H9 (cell line): ENCODE measurements at regions not wholly inside any gene's neighbourhood (a gene's known extent, or its start where the extent isn't known, plus 50 kb on each side); places are given as distances from the start of the nearest gene placed in this dataset.

Experiments
- DNase-seq: peaks from one replicate; pipeline ENCODE4 v3.0.0-alpha.2; 2017
- H2AFZ ChIP-seq: one replicate; pipeline ENCODE4 v1.6.1; 2013; ENCODE audit warnings: mild to moderate bottlenecking, low read length, control low read depth, moderate library complexity
- H2AK5ac ChIP-seq: 2 replicates; pipeline ENCODE4 v1.6.1; 2013; ENCODE audit warnings: low read length, control low read depth, mixed read lengths; ENCODE audit not compliant: insufficient read length
- H2BK120ac ChIP-seq: one replicate; pipeline ENCODE4 v1.6.1; 2013; ENCODE audit warnings: low read depth, mild to moderate bottlenecking, low read length, control low read depth, inconsistent platforms; ENCODE audit not compliant: poor library complexity, severe bottlenecking
- H2BK12ac ChIP-seq: 2 replicates; pipeline ENCODE4 v1.6.1; 2013; ENCODE audit warnings: low read length, control low read depth, mixed read lengths, low read depth; ENCODE audit not compliant: insufficient read length
- H2BK15ac ChIP-seq: 2 replicates; pipeline ENCODE4 v1.6.1; 2013; ENCODE audit warnings: low read depth, low read length, control low read depth
- H2BK20ac ChIP-seq: one replicate; pipeline ENCODE4 v1.6.1; 2013; ENCODE audit warnings: low read depth, mild to moderate bottlenecking, low read length, control low read depth, inconsistent platforms; ENCODE audit not compliant: poor library complexity, severe bottlenecking
- H2BK5ac ChIP-seq: 2 replicates; pipeline ENCODE4 v1.6.1; 2013; ENCODE audit warnings: low read length, control low read depth, mixed read lengths; ENCODE audit not compliant: insufficient read length
- H3K14ac ChIP-seq: 2 replicates; pipeline ENCODE4 v1.6.1; 2013; ENCODE audit warnings: low read length, control low read depth; ENCODE audit not compliant: insufficient read depth
- H3K18ac ChIP-seq: 2 replicates; pipeline ENCODE4 v1.6.1; 2013; ENCODE audit warnings: low read depth, mild to moderate bottlenecking, mixed read lengths, low read length, control low read depth; ENCODE audit not compliant: insufficient read length
- H3K23ac ChIP-seq: 2 replicates; pipeline ENCODE4 v1.6.1; 2013; ENCODE audit warnings: low read length, control low read depth, mixed read lengths, low read depth; ENCODE audit not compliant: insufficient read length
- H3K23me2 ChIP-seq: 2 replicates; pipeline ENCODE4 v1.6.1; 2013; ENCODE audit warnings: low read depth, mild to moderate bottlenecking, mixed read lengths, low read length, control low read depth; ENCODE audit not compliant: insufficient read length, poor library complexity, severe bottlenecking
- H3K27ac ChIP-seq: 2 replicates; pipeline ENCODE4 v1.5.1; 2013; ENCODE audit warnings: low read length, control low read depth, mixed read lengths, low read depth; ENCODE audit not compliant: insufficient read length
- H3K27me3 ChIP-seq: 2 replicates; pipeline ENCODE4 v1.6.1; 2013; ENCODE audit warnings: low read length, control low read depth, inconsistent platforms; ENCODE audit not compliant: insufficient read depth
- H3K4ac ChIP-seq: 2 replicates; pipeline ENCODE4 v1.6.1; 2013; ENCODE audit warnings: low read depth, mild to moderate bottlenecking, control low read depth, inconsistent platforms, low read length, moderate library complexity
- H3K4me1 ChIP-seq: 2 replicates; pipeline ENCODE4 v1.6.1; 2013; ENCODE audit warnings: low read length, control low read depth, inconsistent platforms; ENCODE audit not compliant: insufficient read depth
- H3K4me2 ChIP-seq: 2 replicates; pipeline ENCODE4 v1.6.1; 2013; ENCODE audit warnings: low read length, control low read depth, mixed read lengths; ENCODE audit not compliant: insufficient read length, insufficient read depth
- H3K56ac ChIP-seq: 2 replicates; pipeline ENCODE4 v1.6.1; 2013; ENCODE audit warnings: low read depth, mild to moderate bottlenecking, mixed read lengths, low read length, control low read depth; ENCODE audit not compliant: insufficient read length
- H3K79me1 ChIP-seq: 2 replicates; pipeline ENCODE4 v1.6.1; 2013; ENCODE audit warnings: low read depth, mild to moderate bottlenecking, moderate library complexity, low read length, control low read depth, inconsistent platforms; ENCODE audit not compliant: insufficient read depth, poor library complexity, severe bottlenecking
- H3K79me2 ChIP-seq: 2 replicates; pipeline ENCODE4 v1.6.1; 2013; ENCODE audit warnings: low read length, control low read depth, inconsistent platforms; ENCODE audit not compliant: insufficient read depth
- H3K9ac ChIP-seq: 2 replicates; pipeline ENCODE4 v1.6.1; 2013; ENCODE audit warnings: low read length, control low read depth, mixed read lengths; ENCODE audit not compliant: insufficient read length; ENCODE audit errors: extremely low read depth
- H3K9me3 ChIP-seq: one replicate; pipeline ENCODE4 v1.6.1; 2013; ENCODE audit warnings: low read depth, low read length, inconsistent platforms; ENCODE audit not compliant: control insufficient read depth
- H3T11ph ChIP-seq: one replicate; pipeline ENCODE4 v1.6.1; 2013; ENCODE audit warnings: mild to moderate bottlenecking, low read length, control low read depth, inconsistent platforms
- H4K20me1 ChIP-seq: one replicate; pipeline ENCODE4 v1.6.1; 2013; ENCODE audit not compliant: control insufficient read depth, insufficient read length, insufficient read depth
- H4K5ac ChIP-seq: 2 replicates; pipeline ENCODE4 v1.6.1; 2013; ENCODE audit warnings: low read depth, mild to moderate bottlenecking, mixed read lengths, low read length, control low read depth; ENCODE audit not compliant: insufficient read length
- H4K8ac ChIP-seq: replicated peaks from 2 replicates; pipeline ENCODE4 v1.6.1; 2013; ENCODE audit warnings: low read length, control low read depth, mixed read lengths, low read depth; ENCODE audit not compliant: insufficient read length
- H4K91ac ChIP-seq: 2 replicates; pipeline ENCODE4 v1.6.1; 2013; ENCODE audit warnings: low read depth, mild to moderate bottlenecking, moderate library complexity, mixed read lengths, low read length, control low read depth; ENCODE audit not compliant: insufficient read length
- H3K27ac Mint-ChIP-seq, 3 experiments: 2 replicates in 2 of 3; 3 replicates in 1 of 3; pipeline ENCODE4 v1.8.0; 2020 to 2021; ENCODE audit warnings: mixed read lengths in 3 of 3, mild to moderate bottlenecking in 1 of 3, moderate library complexity in 1 of 3
- H3K27me3 Mint-ChIP-seq: 2 replicates; pipeline ENCODE4 v1.8.0; 2021; ENCODE audit warnings: low read depth, mild to moderate bottlenecking, moderate library complexity, mixed read lengths
- H3K36me3 Mint-ChIP-seq, 3 experiments: 2 replicates in 2 of 3; 3 replicates in 1 of 3; pipeline ENCODE4 v1.8.0; 2020 to 2021; ENCODE audit warnings: low read depth in 3 of 3, mixed read lengths in 3 of 3; ENCODE audit not compliant: insufficient read depth in 1 of 3
- H3K4me1 Mint-ChIP-seq, 2 experiments: 2 replicates each; pipeline ENCODE4 v1.8.0; 2020; ENCODE audit warnings: mixed read lengths in 2 of 2
- H3K4me3 Mint-ChIP-seq, 2 experiments: 2 replicates in 1 of 2; 3 replicates in 1 of 2; pipeline ENCODE4 v1.8.0; 2020 to 2021; ENCODE audit warnings: mild to moderate bottlenecking in 2 of 2, mixed read lengths in 2 of 2, moderate library complexity in 1 of 2
- H3K9me3 Mint-ChIP-seq, 2 experiments: 2 replicates in 1 of 2; 3 replicates in 1 of 2; pipeline ENCODE4 v1.8.0; 2020; ENCODE audit warnings: mild to moderate bottlenecking in 2 of 2, mixed read lengths in 2 of 2, moderate library complexity in 1 of 2
- WGBS: extraction: QIAGEN DNeasy Blood & Tissue Kit; methylation state at CpG from one replicate; pipeline ENCODE4 v1.1.7; 2013; ENCODE audit warnings: missing lambda C conversion rate, low lambda C conversion rate, mixed read lengths; ENCODE audit not compliant: insufficient read length; ENCODE audit errors: extremely low coverage; 5-methylcytosine and 5-hydroxymethylcytosine counted together
- TF ChIP-seq, protein P1 (sequence below): fragments of 200-600 bp; sonication (generic); conservative IDR thresholded peaks from 3 replicates; pipeline ENCODE4 v1.8.0; 2021; ENCODE audit warnings: antibody characterized with exemption, mild to moderate bottlenecking

DNA sequence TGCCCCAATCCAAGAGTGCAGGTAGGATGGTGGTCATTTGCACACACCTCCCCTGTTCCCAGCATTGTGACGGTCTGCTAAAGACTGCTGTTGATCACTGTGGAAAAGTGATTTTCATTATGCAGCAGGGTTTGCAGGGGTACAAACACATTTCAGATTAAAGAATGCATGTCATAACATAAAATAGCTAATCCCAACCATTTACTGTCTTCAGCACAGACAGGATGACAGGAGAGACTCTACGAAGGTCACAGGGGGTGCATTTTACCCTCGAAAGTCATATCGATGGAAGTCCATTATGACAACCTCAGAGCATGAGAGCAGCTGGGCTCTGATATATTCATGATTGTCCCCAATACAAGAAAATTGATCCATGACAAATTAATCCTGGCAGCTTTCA lies 302.6 kb downstream of the AJAP1 start:
- WGBS = no CpG with 5 or more reads among the region's 4 CpGs
- TF ChIP-seq, protein P1, sequence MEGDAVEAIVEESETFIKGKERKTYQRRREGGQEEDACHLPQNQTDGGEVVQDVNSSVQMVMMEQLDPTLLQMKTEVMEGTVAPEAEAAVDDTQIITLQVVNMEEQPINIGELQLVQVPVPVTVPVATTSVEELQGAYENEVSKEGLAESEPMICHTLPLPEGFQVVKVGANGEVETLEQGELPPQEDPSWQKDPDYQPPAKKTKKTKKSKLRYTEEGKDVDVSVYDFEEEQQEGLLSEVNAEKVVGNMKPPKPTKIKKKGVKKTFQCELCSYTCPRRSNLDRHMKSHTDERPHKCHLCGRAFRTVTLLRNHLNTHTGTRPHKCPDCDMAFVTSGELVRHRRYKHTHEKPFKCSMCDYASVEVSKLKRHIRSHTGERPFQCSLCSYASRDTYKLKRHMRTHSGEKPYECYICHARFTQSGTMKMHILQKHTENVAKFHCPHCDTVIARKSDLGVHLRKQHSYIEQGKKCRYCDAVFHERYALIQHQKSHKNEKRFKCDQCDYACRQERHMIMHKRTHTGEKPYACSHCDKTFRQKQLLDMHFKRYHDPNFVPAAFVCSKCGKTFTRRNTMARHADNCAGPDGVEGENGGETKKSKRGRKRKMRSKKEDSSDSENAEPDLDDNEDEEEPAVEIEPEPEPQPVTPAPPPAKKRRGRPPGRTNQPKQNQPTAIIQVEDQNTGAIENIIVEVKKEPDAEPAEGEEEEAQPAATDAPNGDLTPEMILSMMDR = no peak
- Mint-ChIP-seq H3K27ac (no peak overlapping the region), H3K27me3 (peaks cover 8% of the 10 kb centered on the region), H3K4me1 (peaks cover 6 to 13% of the 10 kb centered on the region in 2 experiments), H3K36me3 (peaks cover 3 to 18% (median 4%) of the 10 kb centered on the region in 3 experiments; a peak in 5 of 7 replicates), H3K9me3 (peaks cover 27 to 29% of the 10 kb centered on the region in 2 experiments), H3K4me3 (no peak overlapping the region)
- Histone ChIP-seq H3K23ac (no peak overlapping the region), H3T11ph (no peak overlapping the region), H4K20me1 (no peaks in the 10 kb centered on the region), H2BK120ac (no peak overlapping the region), H3K23me2 (no peaks in the 10 kb centered on the region), H3K27me3 (no peaks in the 10 kb centered on the region), H3K27ac (no peak overlapping the region), H2BK12ac (no peak overlapping the region), H3K9me3 (no peaks in the 10 kb centered on the region), H3K4me2 (no peak overlapping the region), H3K18ac (no peak overlapping the region), H2BK15ac (no peak overlapping the region), H3K14ac (no peak overlapping the region), H4K8ac (no peak overlapping the region), H2AK5ac (no peak overlapping the region), H2BK5ac (no peak overlapping the region), H2AFZ (no peak overlapping the region), H3K4ac (no peak overlapping the region), H3K9ac (no peak overlapping the region), H4K91ac (no peak overlapping the region), H3K56ac (no peak overlapping the region), H3K4me1 (no peaks in the 10 kb centered on the region), H2BK20ac (no peak overlapping the region), H3K79me1 (no peaks in the 10 kb centered on the region), H3K79me2 (no peaks in the 10 kb centered on the region), H4K5ac (no peak overlapping the region)
- DNase-seq = no peak
